Ureter (tissue), 1 donor: ENCODE measurements at regions not wholly inside any gene's neighbourhood (a gene's known extent, or its start where the extent isn't known, plus 50 kb on each side); places are given as distances from the start of the nearest gene placed in this dataset.
"Not testable (repeated sequence)": the region's sequence is repeated elsewhere in the genome, so short reads cannot be mapped to it uniquely, and the experiment has no call there.

ENCODE experiments used
- DNase-seq: peaks from one replicate; pipeline ENCODE4 v3.0.0-alpha.2; 2020; ENCODE audit warnings: low spot score
- donor health status: DM: yes; HTN: yes; CAD: no.

DNA sequence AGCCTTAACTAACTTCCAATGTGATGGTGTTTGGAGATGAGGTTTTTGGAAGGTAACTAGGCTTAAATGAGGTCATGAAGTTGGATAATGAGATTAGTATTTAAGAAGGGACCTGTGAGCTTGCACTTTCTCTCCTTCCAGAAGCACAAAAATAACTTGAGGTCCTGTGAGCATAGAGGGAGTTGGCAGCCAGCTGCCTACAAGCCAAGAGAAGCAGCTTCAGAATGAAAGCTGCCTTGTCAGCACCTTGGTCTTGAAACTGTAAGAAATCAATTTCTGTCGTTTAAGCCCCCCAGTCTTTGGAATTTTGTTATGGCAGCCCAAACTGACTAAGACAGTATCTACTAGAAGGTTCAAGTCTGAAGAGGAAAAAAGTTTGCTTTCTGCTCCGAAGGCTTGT lies 280.2 kb upstream of the GALNTL6 start:
- no peak for DNase-seq

- DNase-seq, result no peak
Measured at GRCh38 chr4:171524903-171525302, 288.3 kb upstream of the GALNTL6 start.

- DNase-seq, result no peak
Measured at GRCh38 chr4:171521726-171522125, 291.5 kb upstream of the GALNTL6 start.

GRCh38 chr4:171519457-171519856 lies 293.7 kb upstream of the GALNTL6 start:
- DNase-seq, result no peak

DNA sequence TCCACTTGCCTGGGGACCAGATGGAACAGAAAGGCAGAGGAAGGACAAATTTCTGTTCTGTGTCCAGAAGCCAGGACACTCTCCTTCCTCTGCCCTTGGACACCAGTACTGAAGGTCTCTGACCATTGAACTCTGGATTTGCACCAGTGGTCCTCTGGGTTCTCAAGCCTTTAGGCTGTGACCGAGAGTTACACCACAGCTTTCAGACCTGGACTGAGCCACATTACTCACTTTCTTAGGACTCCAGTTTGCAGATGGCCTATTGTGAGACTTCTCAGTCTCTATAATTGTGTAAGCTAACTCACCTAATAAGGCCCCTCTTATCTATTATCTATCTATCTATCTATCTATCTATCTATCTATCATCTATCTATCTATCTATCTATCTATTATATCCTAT lies 295.3 kb upstream of the GALNTL6 start:
- DNase-seq, result no peak

DNA sequence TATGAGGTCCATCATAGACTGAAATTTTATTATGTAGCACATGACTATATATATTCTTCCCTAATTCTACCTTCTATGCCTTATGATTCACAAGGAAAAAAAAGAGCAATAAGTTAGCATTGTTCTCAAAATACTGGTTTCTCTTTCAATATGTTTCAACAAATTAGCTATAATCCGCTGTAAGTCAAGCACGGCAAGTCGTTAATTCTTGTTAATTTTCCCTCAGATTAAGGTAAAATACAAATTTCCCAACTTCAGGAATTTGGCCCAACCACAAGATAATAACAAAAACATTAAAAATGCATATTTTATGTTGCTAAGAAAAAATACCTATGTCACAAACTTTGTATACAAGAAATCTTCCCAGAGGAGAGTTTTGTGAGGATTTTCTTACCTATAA lies 296.5 kb upstream of the GALNTL6 start:
- DNase-seq, result no peak

DNA sequence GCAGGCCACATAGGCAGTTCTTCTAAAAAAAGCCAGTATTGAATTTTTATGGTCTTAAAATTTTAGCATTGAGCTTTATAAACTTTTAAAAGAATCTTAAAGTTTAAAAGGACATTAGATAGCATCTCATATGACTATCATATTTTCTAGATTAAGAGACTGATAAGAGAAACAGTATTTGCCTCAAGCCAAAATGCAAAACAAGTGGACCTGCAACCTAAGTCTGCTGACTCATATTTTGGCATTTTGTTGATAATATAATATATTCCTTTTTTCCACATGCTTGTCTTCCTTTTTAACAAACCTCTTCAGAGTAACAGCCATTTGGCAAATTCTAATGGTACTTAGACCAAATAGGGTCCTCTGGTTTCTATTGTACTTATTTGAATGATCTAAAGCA lies 328.5 kb upstream of the GALNTL6 start:
- no peak for DNase-seq

DNA sequence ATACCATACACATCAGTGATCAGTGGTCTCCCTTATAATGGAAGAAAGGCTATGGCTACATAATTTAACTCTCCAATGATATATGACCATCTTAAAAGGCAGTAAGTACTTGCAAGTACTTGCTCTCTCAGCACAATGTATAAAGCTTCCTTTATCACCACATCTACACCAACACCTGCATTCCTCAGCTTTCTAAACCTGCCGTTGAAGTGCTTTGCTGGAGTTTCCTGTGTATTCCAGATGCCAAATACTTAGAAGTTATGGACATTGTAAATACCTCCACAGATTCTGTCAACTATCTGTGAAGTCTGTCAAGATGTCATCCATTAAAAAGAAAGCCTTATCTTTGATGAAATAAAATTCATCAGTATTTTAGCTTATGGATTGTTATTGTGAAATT lies 335.0 kb upstream of the GALNTL6 start:
- DNase-seq, result no peak

DNA sequence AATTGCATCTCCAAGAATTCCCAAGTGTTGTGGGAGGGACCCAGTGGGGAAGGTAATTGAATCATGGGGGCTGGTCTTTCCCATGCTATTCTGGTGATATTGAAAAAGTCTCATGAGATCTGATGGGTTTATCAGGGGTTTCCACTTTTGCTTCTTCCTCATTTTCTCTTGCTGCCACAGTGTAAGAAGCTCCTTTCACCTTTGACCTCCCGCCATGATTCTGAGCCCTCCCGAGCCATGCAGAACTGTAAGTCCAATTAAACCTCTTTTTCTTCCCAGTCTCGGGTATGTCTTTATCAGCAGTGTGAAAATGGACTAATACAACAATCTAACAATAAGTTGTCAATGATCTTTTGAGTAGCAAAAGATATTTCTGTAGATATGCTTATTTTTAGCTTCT lies 338.1 kb upstream of the GALNTL6 start:
- not testable (repeated sequence) for DNase-seq

GRCh38 chr4:171473155-171473554 lies 340.0 kb upstream of the GALNTL6 start:
- no peak for DNase-seq

- DNase-seq, result no peak
Measured at GRCh38 chr4:171472230-171472629, 341.0 kb upstream of the GALNTL6 start.

- DNase-seq, result no peak
Measured at GRCh38 chr4:171464499-171464898, 348.7 kb upstream of the GALNTL6 start.

GRCh38 chr4:171461191-171461590 lies 352.0 kb upstream of the GALNTL6 start:
- DNase-seq, result no peak

DNA sequence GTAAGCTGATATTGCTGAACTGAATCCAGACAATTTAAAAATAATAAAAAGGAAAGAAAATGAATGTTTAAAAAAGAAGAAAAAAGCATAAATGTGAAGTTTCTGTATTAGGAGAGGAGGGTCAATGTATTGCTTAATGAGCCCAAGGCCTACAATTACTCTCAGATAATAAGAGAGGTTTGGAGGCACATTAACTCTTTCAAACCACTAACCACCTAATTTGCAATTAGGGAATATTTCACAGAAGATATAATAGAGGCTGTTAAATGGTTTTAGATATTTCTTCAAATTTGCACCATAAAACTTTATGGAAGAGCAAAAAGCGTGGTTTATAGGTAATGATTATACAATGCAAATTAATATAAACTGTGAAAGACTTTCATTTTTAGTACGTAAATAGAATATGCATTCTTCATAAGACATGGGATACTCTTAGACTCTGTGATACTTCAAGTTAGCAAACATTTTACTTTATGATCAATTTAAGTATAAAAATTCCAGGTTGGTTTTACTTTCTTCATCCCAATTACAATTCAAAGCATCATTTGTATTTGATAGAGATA lies 364.2 kb upstream of the GALNTL6 start:
- no peak for DNase-seq

DNA sequence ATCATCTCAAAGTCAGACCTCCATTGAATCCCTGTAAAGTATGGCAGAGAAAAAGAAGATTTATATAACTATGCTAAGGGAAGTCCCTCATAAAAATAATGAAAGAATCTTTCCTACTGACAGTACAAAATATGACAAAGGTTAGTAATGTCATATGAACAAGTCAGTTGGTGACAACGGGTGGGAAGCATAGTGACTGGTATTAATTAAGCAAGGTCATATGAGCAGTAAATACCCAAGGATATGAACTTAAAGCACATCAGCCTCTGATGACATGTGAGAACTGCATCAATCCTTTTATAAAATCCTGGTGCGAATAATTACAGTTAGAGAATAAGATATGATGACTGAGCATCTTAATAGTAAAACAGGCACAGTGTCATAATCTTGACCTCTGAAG lies 364.8 kb upstream of the GALNTL6 start:
- no peak for DNase-seq

GRCh38 chr4:171441300-171441941 lies 371.8 kb upstream of the GALNTL6 start:
- DNase-seq, result no peak

DNA sequence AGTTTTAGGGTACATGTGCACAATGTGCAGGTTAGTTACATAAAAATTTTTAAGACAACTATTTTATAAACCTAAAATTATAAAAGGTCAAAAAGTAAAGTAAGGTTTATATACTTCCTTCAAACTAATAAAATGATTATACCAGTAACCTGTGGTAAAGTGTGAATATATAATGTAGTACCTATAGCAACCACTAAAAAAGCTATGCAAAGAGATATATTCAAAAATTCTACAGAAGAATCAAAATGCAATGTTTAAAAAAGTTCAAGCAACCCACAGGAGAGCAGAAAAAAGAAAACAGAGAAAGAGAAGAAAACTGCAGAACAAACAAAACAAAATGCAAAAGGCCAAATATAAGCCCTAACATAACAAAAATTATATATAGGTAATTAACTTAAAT lies 379.5 kb upstream of the GALNTL6 start:
- DNase-seq, result no peak

- no peak for DNase-seq
Measured at GRCh38 chr4:171432536-171432935, 380.7 kb upstream of the GALNTL6 start.

- no peak for DNase-seq
Measured at GRCh38 chr4:171430495-171430894, 382.7 kb upstream of the GALNTL6 start.

DNA sequence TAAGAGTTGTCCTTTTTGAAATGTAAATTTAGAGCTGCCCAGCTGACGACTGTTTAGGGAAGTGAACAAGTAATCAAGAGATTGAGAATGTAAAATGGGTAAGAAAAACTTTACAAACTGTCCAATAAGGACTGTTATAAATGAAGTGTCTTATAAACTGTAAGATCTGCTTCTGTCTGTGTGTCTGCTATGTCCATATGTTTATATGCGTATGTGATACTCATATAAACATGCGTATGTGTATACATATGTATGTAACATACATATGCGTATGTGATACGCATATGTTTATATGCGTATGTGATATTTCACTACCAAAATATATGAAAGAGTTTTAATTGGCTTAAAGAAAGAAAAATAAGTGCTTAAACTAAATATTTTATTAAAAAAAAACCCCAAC lies 416.0 kb upstream of the GALNTL6 start:
- no peak for DNase-seq

GRCh38 chr4:171390626-171391025 lies 422.6 kb upstream of the GALNTL6 start:
- DNase-seq, result no peak

- no peak for DNase-seq
Measured at GRCh38 chr4:171378323-171378722, 434.9 kb upstream of the GALNTL6 start.

DNA sequence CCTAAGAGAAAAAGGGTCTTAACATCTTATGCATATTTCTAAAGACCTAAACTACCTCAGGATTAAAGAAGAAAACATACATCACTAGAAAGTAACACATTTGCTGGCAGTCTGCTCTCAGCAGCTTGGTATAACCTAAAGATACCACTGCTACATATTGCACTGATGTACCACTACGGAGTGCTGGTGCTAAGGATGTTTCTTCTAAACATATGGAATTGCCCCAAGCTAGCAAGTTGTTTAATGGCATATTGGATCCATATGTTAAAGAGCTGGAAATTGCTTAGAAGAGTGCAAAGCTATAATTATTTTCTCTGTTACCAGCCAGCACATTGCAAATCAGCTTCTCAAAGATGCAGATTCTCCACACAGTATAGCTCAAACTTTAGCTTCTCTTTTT lies 436.5 kb upstream of the GALNTL6 start:
- no peak for DNase-seq

GRCh38 chr4:171353535-171353934 lies 459.7 kb upstream of the GALNTL6 start:
- no peak for DNase-seq
